ENCODE measurements at regions not wholly inside any gene's neighbourhood (a gene's known extent, or its start where the extent isn't known, plus 50 kb on each side); places are given as distances from the start of the nearest gene placed in this dataset.

DNA sequence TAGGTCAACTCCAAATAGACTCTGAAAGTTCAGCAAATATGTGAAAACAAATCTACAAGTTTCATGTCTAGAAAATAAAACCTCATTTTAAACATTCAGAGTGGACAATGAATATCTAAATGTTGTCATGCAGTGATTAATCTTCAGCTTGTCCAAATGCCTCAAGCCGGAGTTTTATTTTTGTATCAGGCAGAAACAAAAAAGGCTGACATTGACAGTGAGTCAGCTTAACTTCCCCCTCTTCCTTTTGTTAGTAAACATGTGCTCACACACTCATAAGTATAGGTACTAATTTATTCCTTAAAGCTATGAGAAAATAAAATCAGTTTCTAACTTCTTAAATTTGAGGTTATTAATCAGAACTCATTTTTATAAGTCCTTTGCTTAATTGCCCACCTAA, 467.9 kb upstream of the DAB2 start:
- Histone ChIP-seq H3K27ac (peak overlapping the region in 3 of 21 experiments; percentile 6 to 59 (median 42)), H3K4me3 (no peak overlapping the region)

DNA sequence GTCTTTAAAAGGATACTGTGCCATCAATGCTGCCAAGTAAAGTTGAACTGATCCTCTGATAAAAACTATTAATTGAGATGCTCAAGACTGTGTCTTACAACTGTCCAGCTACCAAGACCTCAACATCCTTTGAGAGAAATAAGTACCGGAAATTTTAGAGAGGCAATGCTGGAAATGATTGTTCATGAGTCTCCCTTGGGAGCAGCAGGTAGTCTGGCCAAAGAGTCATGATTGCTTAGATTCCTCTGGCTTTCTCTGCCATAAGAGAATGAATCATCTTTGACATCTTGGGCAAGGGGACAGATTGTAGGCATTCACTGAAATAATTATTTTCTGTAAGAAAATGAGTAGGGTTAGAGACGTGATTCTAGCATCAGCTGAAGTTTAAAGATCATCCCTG, 466.6 kb upstream of the DAB2 start:
- peak overlapping the region in 4 of 21 experiments; percentile 18 to 59 (median 42) for H3K27ac ChIP-seq
- no peak overlapping the region for H3K4me3 ChIP-seq

DNA sequence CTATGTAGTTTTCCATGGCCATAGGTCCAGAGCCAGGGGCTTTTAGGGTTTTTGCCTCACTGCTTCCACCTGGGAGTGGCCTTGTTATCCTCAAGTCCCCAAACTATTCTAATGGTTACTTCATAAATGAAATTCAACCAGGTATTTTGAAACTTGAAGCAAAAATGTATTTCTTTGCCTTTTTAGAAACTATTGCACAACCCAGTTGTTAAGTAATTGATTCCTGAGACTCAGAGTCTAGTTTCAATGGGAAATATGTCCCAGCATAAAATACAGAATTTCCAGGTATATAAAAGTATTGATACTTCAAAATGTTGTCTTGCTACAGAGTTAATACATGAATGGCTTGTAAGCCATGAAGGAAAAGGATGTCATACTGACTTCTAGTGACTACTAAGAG, 456.2 kb upstream of the DAB2 start:
- Histone ChIP-seq H3K4me3 (no peak overlapping the region), H3K27ac (no peak overlapping the region)

DNA sequence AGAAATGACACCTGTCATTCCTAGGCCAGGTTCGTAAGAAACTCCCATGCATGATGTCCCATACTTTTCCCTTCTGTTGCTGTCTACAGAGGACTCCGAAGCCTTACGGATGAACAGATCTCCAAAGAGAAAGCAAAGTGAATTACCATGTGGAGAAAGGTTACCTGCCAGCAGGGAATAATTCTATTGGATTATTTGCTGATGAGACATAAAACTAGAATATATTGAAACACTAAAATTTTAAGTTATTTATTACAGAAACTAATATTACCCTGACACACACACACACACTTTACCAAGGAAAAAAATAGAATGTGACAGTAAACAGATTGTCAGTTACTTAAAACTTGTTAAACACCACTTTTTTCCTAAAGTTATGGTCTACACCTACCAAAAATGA, 452.7 kb upstream of the DAB2 start:
- H3K27ac ChIP-seq = no peak overlapping the region
- H3K4me3 ChIP-seq = no peak overlapping the region

DNA sequence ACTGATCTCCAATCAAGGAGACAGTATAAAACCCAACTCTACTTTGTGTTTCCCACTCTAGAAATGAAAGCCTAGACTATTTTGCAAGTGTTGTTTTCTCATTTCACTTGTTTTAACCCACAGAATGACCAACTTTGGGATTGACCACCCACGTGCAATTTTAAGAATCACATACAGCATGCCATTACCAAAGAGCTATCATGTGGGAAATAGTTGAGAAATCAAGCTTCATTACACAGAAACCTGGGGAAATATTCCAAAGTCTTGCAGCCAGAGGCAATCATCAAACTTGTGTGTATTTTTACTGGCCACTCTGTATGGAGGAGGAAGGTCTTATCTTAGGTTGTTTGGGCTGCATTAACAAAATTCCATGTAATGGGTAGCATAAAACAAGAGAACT, 451.4 kb upstream of the DAB2 start:
- Histone ChIP-seq H3K4me3 (no peak overlapping the region), H3K27ac (no peak overlapping the region)

DNA sequence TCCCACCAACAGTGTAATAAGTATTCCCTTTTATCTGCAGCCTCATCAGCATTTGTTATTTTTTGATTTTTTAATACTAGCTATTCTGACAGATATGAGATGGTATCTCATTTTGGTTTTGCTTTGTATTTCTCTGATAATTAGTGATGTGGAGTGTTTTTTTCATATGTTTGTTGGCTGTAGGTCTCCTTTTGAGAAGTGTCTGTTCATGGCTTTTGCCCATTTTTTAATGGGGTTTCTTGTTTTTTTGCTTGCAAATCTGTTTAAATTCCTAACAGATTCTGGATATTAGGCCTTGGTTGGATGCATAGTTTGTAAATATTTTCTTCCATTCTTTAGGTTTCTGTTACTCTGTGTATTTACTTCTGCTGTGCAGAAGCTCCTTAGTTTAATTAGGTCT, 445.4 kb upstream of the DAB2 start:
- Histone ChIP-seq H3K4me3 (no peak overlapping the region), H3K27ac (no peak overlapping the region)

DNA sequence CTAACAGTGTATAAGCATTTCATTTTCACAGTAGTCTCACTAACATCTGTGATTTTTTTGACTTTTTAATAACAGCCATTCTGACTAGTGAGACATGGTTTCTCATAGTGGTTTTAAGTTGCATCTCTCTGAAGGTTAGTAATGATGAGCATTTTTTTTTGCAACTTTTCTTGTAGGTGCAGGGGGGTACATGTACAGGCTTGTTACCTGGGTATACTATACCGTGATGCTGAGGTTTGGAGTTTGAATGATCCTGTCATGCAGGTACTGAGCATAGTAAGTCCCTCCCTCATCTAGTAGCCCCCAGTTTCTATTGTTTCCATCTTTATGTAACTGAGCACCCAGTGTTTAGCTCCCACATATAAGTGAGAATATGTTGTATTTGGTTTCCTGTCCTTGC, 444.6 kb upstream of the DAB2 start:
- Histone ChIP-seq H3K27ac (no peak overlapping the region), H3K4me3 (no peak overlapping the region)

DNA sequence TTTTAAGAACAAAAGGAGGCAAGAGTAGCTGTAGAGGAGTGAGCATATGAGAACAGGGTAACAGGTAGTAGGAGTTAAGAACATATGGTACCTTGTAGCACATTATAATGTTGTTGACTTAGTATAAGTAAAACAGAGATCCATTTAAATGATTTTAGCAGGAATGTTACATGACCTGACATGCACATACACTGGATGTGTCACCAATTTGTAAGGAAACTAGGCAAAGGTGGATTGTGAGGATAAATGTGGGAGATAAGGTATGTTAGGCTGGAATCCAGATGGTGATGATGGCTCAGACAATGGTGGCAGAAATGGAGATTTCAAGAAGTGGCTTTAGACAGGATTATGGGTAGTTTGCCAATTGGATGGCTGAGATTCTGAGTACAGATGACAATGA, 443.1 kb upstream of the DAB2 start:
- H3K4me3 ChIP-seq = no peak overlapping the region
- H3K27ac ChIP-seq = no peak overlapping the region

DNA sequence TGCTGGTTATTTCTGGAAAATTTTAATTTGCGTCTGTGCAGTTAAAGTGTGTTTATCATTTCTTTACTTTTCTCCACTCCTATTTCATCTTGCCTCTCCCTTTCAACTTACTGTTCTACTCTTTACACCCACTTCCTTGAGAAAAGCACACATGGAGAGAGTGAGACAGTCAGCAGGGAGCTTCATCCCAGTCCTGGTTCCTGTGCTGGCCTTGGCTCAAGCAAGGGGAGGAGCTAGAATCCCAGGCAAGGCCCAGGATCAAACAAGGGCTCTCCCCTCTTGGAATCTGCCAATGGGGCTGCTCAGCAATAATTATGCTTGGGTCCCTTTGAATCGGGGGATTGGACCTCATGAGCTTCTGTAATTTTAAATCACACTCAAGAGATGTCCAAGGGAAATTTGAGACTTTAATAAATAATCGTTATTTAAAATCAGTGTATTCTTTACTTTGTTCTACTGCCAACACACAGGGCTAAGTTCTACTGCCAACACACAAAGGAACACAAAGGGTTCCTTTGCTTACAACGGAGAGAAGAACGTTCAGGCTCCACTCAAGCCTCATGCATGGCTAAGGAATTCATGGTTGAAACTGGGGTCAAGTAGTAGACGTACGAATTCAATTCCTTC, 439.3 kb upstream of the DAB2 start:
- no peak overlapping the region for H3K4me3 ChIP-seq
- H3K27ac ChIP-seq = no peak overlapping the region

DNA sequence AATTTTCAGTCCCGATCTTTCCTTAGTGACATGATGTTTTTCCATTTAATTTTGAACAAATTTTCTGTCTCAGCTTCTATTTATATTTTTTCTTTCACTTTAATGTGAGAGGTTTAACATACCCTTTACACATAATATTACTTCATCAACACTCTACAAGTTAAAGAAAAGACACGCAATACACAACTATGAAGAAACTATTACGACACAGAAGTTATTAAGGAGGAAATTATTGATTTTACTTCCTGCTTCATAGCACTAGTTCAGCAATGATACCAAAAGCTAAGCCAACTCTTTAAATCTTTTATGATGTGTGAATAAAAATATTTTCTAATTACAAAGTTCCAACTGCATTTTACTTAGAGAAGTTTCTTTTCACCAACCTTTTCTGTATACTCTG, 432.3 kb upstream of the DAB2 start:
- no peak overlapping the region for H3K4me3 ChIP-seq
- H3K27ac ChIP-seq = no peak overlapping the region

DNA sequence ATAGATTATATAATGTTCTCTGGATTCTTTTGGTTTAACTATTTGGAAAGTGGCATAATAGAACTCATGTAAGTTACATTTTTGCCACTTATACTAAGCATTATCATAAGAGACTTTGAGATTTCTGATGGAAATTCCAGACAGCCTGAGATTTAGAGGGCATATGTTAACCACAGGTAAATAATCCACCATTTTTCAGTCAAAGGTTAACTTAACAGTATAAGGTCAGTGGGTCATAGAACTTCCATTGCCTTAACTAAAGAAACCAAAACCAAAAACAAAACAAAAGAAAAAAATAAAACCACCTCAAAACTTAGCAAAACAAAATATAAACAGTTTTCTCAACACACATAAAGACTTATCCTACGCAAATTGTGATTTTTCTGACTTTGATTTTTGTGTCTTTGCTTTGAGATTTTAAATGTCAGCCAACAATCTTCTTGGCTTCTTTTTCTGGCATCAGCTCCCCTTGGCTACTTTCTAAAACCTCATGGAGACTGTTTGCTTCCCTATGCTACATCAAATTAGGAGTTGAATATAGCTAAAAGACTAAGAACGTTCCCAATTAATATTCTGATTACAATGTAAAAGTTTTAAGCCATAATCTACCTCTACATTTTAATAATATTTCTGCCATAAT, 430.1 kb upstream of the DAB2 start:
- no peak overlapping the region for H3K27ac ChIP-seq

DNA sequence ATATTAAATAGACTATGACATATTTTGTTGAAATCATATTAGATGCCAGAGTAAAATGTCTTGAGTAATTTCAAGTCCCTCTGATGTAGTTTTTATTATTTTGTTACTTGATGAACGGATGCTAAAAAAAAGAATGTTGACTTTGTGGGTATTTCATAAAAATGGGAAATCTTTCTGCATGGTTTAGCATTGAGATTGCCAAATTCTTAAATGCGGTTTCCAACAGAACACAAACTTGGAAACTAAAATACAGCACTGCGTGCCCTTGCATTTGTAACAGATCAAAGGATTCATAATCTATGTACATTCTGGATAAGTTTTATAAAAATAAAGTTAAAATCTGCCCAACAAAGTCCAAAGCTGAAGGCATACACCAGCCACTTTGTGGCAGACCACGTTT, 425.5 kb upstream of the DAB2 start:
- no peak overlapping the region for H3K27ac ChIP-seq
- H3K4me3 ChIP-seq = no peak overlapping the region

More for the DNA sequence above, 430.1 kb upstream of the DAB2 start:
- no peak overlapping the region for H3K4me3 ChIP-seq

DNA sequence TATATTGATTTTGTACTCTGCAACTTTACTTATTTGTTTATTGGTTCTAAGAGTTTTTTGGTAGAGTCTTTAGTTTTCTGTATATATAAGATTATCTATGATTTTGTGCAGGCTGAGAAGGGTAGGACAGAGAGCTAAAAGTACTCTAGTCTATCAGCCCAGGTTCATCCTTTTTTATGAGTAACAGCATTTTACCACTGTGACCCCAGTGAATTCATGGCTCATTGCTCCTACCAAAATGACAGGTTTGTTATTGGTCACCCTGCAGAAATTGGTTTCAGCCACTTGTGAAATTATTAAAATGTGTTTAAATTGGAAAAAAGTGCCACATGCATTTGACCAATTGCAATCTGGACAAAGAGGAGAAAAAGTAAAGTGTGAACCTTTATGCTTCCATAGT, 421.4 kb upstream of the DAB2 start:
- no peak overlapping the region for H3K27ac ChIP-seq
- H3K4me3 ChIP-seq = no peak overlapping the region

DNA sequence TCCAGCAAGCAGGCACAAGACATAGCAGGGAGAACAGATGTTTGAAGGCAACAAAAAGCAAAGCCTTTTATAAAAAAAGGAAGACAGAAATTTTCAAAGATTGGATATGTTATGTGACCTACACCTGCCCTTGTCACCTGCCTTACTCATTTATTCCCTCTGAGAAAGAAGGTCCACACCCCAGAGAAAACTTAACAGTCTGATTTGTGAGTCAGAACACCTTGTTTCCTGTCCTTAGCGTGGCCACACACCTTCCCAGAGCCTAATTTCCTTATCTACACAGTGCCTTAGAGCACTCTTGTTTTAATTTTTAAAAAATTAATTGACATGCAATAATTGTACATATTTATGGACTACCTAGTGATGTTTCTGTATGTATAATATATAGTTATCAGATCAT, 419.0 kb upstream of the DAB2 start:
- H3K4me3 ChIP-seq = no peak overlapping the region

DNA sequence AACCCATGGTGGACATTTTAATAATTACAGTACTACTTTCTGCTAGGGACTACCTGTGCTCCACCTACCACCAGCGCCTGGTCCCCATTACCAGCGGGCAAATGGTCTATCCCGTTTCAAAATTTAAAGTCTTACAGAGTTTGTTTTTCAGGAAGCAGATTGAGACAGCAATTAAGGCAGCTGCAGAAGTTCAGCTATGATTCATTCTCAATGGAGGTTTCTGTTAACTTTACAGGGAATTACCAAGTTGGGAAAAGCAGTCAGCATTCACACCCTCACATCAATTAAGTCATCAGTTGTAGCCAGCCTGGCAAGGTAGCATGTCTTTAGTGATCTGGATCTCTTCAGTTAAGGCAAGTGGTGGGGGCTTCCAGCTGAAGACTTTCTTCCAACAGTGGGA, 410.6 kb upstream of the DAB2 start:
- Histone ChIP-seq H3K4me3 (no peak overlapping the region), H3K27ac (peak overlapping the region in 1 of 21 experiments; percentile 56)

More for the DNA sequence above, 419.0 kb upstream of the DAB2 start:
- peak overlapping the region in 1 of 21 experiments; percentile 12 for H3K27ac ChIP-seq

DNA sequence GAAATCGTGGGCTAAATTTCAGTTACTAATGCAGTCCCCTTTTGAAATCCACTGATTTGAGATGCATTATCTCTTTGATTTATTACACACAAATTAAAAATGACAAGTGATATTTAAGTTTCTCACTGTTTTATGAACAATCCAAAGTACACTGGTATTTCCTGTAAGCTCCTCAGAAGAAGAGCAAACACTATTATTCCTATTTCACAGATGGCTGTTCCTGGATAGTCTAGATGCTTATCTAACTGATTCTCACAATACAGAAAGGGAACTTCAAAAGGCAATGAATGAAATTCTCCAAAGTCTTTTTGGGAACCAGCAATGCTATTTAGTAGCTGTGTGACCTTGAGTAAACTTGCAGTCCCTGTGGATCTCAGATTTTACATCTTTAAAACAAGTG, 404.7 kb upstream of the DAB2 start:
- H3K4me3 ChIP-seq = no peak overlapping the region
- H3K27ac ChIP-seq = no peak overlapping the region

DNA sequence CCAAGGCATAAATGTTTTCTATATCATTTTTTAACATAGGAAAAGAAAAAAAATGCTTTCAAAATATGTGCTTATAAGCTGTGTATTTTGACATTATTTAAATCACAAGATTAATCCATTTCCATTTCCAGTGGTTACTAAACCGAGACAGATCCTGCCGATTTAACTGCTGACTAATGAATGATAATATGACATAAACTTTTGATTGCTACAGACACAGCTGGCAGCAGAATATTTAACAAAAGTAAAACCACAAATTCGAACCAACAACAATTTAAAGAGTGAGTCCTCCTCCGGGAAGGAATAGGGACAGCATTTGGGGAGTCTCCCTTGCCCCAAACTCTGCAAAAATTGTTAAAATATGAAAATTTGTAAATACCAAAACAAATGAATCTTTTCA, 401.3 kb upstream of the DAB2 start:
- H3K4me3 ChIP-seq = no peak overlapping the region
- H3K27ac ChIP-seq = peak overlapping the region in 1 of 21 experiments; percentile 39

DNA sequence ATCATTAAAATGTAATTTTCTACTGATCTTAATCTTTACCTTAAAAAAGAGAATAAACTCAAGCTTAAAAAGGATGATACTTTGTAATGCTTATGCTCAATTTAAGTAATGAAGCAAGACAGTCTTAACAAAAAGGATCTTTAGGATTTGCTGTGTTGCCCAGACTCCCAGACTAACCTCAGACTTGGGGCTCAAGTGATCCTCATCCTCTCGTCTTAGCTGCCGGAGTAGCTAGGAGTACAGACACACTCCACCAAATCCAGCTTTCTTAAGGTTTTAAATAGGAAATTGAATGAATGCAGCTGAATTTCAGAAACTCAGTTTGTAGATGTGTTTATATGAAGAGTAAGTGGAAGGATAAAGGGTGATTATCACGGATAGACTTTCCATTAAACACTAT, 400.5 kb upstream of the DAB2 start:
- H3K27ac ChIP-seq = peak overlapping the region in 1 of 21 experiments; percentile 39
- no peak overlapping the region for H3K4me3 ChIP-seq

DNA sequence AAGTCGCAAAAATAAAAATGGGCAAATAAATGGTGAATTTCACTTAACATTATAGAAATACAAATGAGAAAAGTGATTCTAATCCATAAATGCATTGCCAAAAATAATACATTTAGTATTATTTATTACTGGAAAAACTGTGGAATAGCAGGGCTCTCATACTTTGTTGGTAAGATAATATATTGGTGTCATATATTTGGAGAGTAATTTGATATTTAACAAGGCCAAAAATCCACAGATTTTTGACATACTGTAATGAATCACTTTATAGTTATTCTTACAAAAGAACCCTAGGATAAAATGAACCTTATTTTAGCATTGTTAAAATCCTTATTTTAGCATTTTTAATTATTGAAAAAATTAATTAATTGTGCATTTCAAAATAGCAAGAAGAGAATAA, 397.2 kb upstream of the DAB2 start:
- Histone ChIP-seq H3K27ac (no peak overlapping the region), H3K4me3 (no peak overlapping the region)

DNA sequence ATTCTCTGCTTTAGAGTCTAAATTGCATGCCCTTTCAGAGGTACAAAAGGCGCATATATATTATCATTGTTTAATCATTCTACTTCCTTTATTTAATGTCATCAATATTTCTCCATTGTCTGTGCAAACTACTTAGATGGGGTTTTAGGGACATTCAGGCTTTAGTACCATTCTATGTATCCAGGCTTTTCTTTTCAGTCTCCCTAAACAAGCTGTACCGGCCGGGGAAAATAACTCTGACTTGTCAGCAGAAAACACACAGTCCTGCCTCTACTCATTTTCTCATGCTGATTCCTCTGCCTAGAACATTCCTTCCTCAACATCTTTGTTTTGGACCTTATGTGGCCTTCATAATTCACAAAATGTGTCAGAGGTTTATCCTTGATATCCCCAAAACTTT, 392.1 kb upstream of the DAB2 start:
- no peak overlapping the region for H3K27ac ChIP-seq
- H3K4me3 ChIP-seq = no peak overlapping the region

DNA sequence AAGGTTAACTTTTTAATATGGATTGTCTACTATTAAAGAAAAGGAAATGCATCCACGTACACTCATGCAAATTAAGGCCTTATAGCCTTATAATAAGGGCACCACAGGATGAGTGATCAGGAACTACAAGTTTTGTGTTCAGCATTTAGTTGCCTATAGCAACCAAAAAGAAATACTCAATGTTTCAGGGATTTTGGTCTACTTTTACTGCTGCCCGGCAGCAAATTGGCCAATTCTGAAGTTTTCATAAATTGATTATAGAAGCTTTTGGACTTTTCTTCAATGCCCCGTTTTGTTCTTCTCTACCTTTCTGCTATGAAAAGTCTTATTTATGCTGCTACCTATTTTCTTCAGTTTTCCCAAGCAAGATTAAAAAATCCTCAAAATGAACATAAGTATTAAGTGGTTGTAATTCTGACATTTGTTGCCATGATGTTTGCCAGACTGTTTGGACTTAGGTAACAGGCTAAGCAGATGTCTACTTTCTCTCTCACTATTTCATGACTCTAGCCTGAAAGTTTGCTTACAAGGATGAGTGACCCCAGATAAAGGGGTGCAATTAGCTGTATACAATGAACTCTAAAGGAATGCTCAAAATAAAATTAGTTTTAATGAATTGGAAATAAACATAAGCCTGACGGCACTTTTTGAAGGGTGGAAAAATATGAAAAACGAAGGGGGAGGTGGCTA, 391.5 kb upstream of the DAB2 start:
- peak overlapping the region in 1 of 21 experiments; percentile 35 for H3K27ac ChIP-seq
- H3K4me3 ChIP-seq = no peak overlapping the region
